HG03280 (cell line): ENCODE measurements at regions not wholly inside any gene's neighbourhood (a gene's known extent, or its start where the extent isn't known, plus 50 kb on each side); places are given as distances from the start of the nearest gene placed in this dataset.
"Not testable (repeated sequence)": the region's sequence is repeated elsewhere in the genome, so short reads cannot be mapped to it uniquely, and the experiment has no call there.

Source experiments
- ATAC-seq: cut with Tn5 transposase; IDR thresholded peaks from one replicate; pipeline ENCODE4 v1.9.1; 2021; ENCODE audit warnings: mild to moderate bottlenecking, moderate library complexity; ENCODE audit not compliant: unreplicated experiment

- no peak for ATAC-seq
Observed at GRCh38 chr13:22993148-22993547, 187.6 kb upstream of the SGCG start.

- no peak for ATAC-seq
Observed at GRCh38 chr13:23003446-23003845, 177.3 kb upstream of the SGCG start.

- no peak for ATAC-seq
Observed at GRCh38 chr13:23007426-23007825, 173.4 kb upstream of the SGCG start.

- ATAC-seq = no peak
Observed at GRCh38 chr13:23018143-23018542, 162.6 kb upstream of the SGCG start.

GRCh38 chr13:23020246-23020843, 160.4 kb upstream of the SGCG start:
- ATAC-seq = peak; percentile 92

GRCh38 chr13:23021906-23022305, 158.9 kb upstream of the SGCG start:
- no peak for ATAC-seq

GRCh38 chr13:23022704-23023103, 158.1 kb upstream of the SGCG start:
- no peak for ATAC-seq

GRCh38 chr13:23025864-23026608, 154.7 kb upstream of the SGCG start:
- no peak for ATAC-seq

- ATAC-seq = no peak
Observed at GRCh38 chr13:23039266-23039935, 141.4 kb upstream of the SGCG start.

- ATAC-seq = no peak
Observed at GRCh38 chr13:23042181-23042580, 138.6 kb upstream of the SGCG start.

GRCh38 chr13:23044906-23045305, 135.9 kb upstream of the SGCG start:
- no peak for ATAC-seq

- ATAC-seq = no peak
Observed at GRCh38 chr13:23050126-23050525, 130.7 kb upstream of the SGCG start.

GRCh38 chr13:23053711-23054110, 127.1 kb upstream of the SGCG start:
- not testable (repeated sequence) for ATAC-seq

GRCh38 chr13:23059173-23059572, 121.6 kb upstream of the SGCG start:
- ATAC-seq = no peak

GRCh38 chr13:23060959-23061358, 119.8 kb upstream of the SGCG start:
- ATAC-seq = no peak

- no peak for ATAC-seq
Observed at GRCh38 chr13:23067129-23067528, 113.7 kb upstream of the SGCG start.

GRCh38 chr13:23069566-23069965, 111.2 kb upstream of the SGCG start:
- ATAC-seq = no peak

GRCh38 chr13:23074075-23074828, 106.5 kb upstream of the SGCG start:
- ATAC-seq = no peak

GRCh38 chr13:23081220-23081619, 99.6 kb upstream of the SGCG start:
- ATAC-seq = no peak

- no peak for ATAC-seq
Observed at GRCh38 chr13:23081901-23082300, 98.9 kb upstream of the SGCG start.

- no peak for ATAC-seq
Observed at GRCh38 chr13:23086968-23087623, 93.7 kb upstream of the SGCG start.
